GM12878 (cell line): ENCODE measurements at regions not wholly inside any gene's neighbourhood (a gene's known extent, or its start where the extent isn't known, plus 50 kb on each side); places are given as distances from the start of the nearest gene placed in this dataset.

Experiments used
- ATAC-seq: fragments of 200-7000 bp; cut with Tn5 transposase; 3 replicates; pipeline ENCODE4 v1.9.1; 2020; ENCODE audit warnings: mild to moderate bottlenecking, moderate library complexity
- BruUV-seq: library from RNA; stranded (reverse); fragments of 400-500 nt; replicated peaks from 2 replicates; lab custom pipeline; 2021; lab: Mats Ljungman, UMichigan
- CTCF ChIA-PET: fragments of 300-600 bp; sonication (Branson Sonifier 250); formaldehyde crosslinking; extraction: SDS; loops from one replicate; lab custom pipeline; 2021; ENCODE audit warnings: inconsistent platforms; lab: Yijun Ruan, JAX
- POLR2A ChIA-PET: fragments of 350-600 bp; formaldehyde crosslinking; extraction: SDS; loops from one replicate; lab custom pipeline; 2021; ENCODE audit warnings: inconsistent platforms; lab: Charles Lee
- RAD21 ChIA-PET: fragments of 300-600 bp; sonication (Branson Sonifier 250); formaldehyde crosslinking; loops from one replicate; lab custom pipeline; 2023; ENCODE audit warnings: antibody characterized with exemption; ENCODE audit not compliant: unreplicated experiment; lab: Charles Lee
- SMC1A ChIA-PET: fragments of 300-600 bp; sonication (Branson Sonifier 250); formaldehyde crosslinking; loops from one replicate; lab custom pipeline; 2023; ENCODE audit not compliant: unreplicated experiment, uncharacterized antibody; lab: Charles Lee
- DNase-seq: peaks from one replicate; pipeline ENCODE4 v3.0.0-alpha.2; 2011; ENCODE audit warnings: low read depth, low spot score
- FAIRE-seq: peaks from 3 replicates; lab custom pipeline; 2011; peaks lifted over from hg19 to GRCh38; lab: Jason Lieb, UNC
- H2AFZ ChIP-seq: 2 replicates; pipeline ENCODE4 v1.6.0; 2011; ENCODE audit warnings: low read depth, low read length, control low read depth; ENCODE audit not compliant: control insufficient read depth
- H3K27ac ChIP-seq: 2 replicates; pipeline ENCODE4 v1.5.1; 2011; ENCODE audit warnings: control low read depth; ENCODE audit not compliant: control insufficient read depth, insufficient read depth
- H3K27me3 ChIP-seq, 2 experiments: replicated peaks in 1 of 2; 2 replicates each; pipeline versions ENCODE4 v1.6.0 to v1.6.1; 2011; ENCODE audit warnings: low read length in 1 of 2; ENCODE audit not compliant: control insufficient read depth in 2 of 2, insufficient read depth in 2 of 2
- H3K36me3 ChIP-seq, 2 experiments: 2 replicates each; pipeline ENCODE4 v1.5.1; 2011; ENCODE audit warnings: low read length in 1 of 2; ENCODE audit not compliant: control insufficient read depth in 2 of 2, insufficient read depth in 2 of 2
- H3K4me1 ChIP-seq: 2 replicates; pipeline ENCODE4 v1.6.1; 2011; ENCODE audit warnings: mild to moderate bottlenecking, low read length, moderate library complexity, mixed read lengths; ENCODE audit not compliant: control insufficient read depth, insufficient read depth
- H3K4me2 ChIP-seq: 2 replicates; pipeline ENCODE4 v1.6.0; 2011; ENCODE audit warnings: control low read depth; ENCODE audit not compliant: control insufficient read depth, insufficient read depth
- H3K4me3 ChIP-seq: fragments of 200-600 bp; sonication (generic); 2 replicates; pipeline ENCODE4 v1.5.1; 2016
- H3K79me2 ChIP-seq: 2 replicates; pipeline ENCODE4 v1.6.0; 2011; ENCODE audit warnings: low read length; ENCODE audit not compliant: control insufficient read depth, insufficient read depth
- H3K9ac ChIP-seq: 2 replicates; pipeline ENCODE4 v1.8.0; 2011; ENCODE audit warnings: low read length, control low read depth, mixed read lengths; ENCODE audit not compliant: control insufficient read depth, insufficient read depth
- H3K9me3 ChIP-seq: replicated peaks from 3 replicates; pipeline ENCODE4 v1.5.1; 2011; ENCODE audit warnings: mild to moderate bottlenecking, low read length; ENCODE audit not compliant: control insufficient read depth, insufficient read depth
- H4K20me1 ChIP-seq: 2 replicates; pipeline ENCODE4 v1.6.0; 2011; ENCODE audit not compliant: control insufficient read depth, insufficient read depth
- ATF2 ChIP-seq: IDR thresholded peaks from 2 replicates; pipeline ENCODE4 v1.6.1; 2012; ENCODE audit warnings: low read length, inconsistent platforms
- ATF7 ChIP-seq: fragments of 450-650 bp; IDR thresholded peaks from 2 replicates; pipeline ENCODE4 v1.6.1; 2016; ENCODE audit warnings: low read depth, mild to moderate bottlenecking
- BCL3 ChIP-seq: IDR thresholded peaks from 2 replicates; pipeline ENCODE4 v1.6.1; 2011; ENCODE audit warnings: borderline replicate concordance, low read depth, mild to moderate bottlenecking, moderate library complexity, low read length; ENCODE audit not compliant: insufficient read depth, poor library complexity, severe bottlenecking
- ELK1 ChIP-seq: IDR thresholded peaks from 2 replicates; pipeline ENCODE4 v1.6.1; 2012; ENCODE audit warnings: low read depth, low read length, improper control_type of control experiment
- GABPA ChIP-seq: IDR thresholded peaks from 2 replicates; pipeline ENCODE4 v1.6.1; 2014; ENCODE audit warnings: antibody characterized with exemption, low read depth, mild to moderate bottlenecking, inconsistent platforms
- GATAD2B ChIP-seq: fragments of 450-650 bp; conservative IDR thresholded peaks from 2 replicates; pipeline ENCODE4 v1.6.1; 2017; ENCODE audit warnings: low read depth, mild to moderate bottlenecking, moderate library complexity
- MEF2A ChIP-seq: IDR thresholded peaks from 2 replicates; pipeline ENCODE4 v1.6.1; 2011; ENCODE audit warnings: low read depth, mild to moderate bottlenecking, low read length, moderate library complexity; ENCODE audit not compliant: insufficient read depth
- NBN ChIP-seq: fragments of 450-650 bp; IDR thresholded peaks from 2 replicates; pipeline ENCODE4 v1.6.1; 2016
- NFXL1 ChIP-seq: fragments of 450-650 bp; IDR thresholded peaks from 2 replicates; pipeline ENCODE4 v1.6.1; 2017; ENCODE audit warnings: antibody characterized with exemption, mild to moderate bottlenecking, borderline replicate concordance
- ZZZ3 ChIP-seq: IDR thresholded peaks from 2 replicates; pipeline ENCODE4 v1.6.1; 2011; ENCODE audit warnings: low read depth; ENCODE audit not compliant: control insufficient read depth, insufficient read length
- WGBS: methylation state at CpG from one replicate; pipeline ENCODE4 v1.1.6; 2016; ENCODE audit warnings: low lambda C conversion rate; ENCODE audit not compliant: insufficient replicate concordance, insufficient coverage; ENCODE audit errors: missing lambda C conversion rate; 5-methylcytosine and 5-hydroxymethylcytosine counted together
- in situ Hi-C: fragments of 300-500 bp; cut with MboI; formaldehyde crosslinking; loops from 9 replicates; pipeline ENCODE4 v1.14.3; 2018; ENCODE audit warnings: mixed read lengths
- intact Hi-C: fragments of 100-400 bp; cut with micrococcal nuclease; formaldehyde crosslinking; loops from one replicate; pipeline ENCODE4 v1.14.2; 2022; ENCODE audit not compliant: unreplicated experiment
- TF ChIP-seq, protein P1 (sequence below): IDR thresholded peaks from 2 replicates; pipeline ENCODE4 v1.6.1; 2011; ENCODE audit warnings: borderline replicate concordance, low read depth, mild to moderate bottlenecking, moderate library complexity, mixed read lengths, low read length; ENCODE audit not compliant: insufficient read depth; ENCODE audit errors: extremely low read length

GRCh38 chr7:67414858-67415257 lies 418.2 kb downstream of the TYW1 start:
- RAD21 ChIA-PET: no interaction called here
- POLR2A ChIA-PET: no interaction called here

DNA sequence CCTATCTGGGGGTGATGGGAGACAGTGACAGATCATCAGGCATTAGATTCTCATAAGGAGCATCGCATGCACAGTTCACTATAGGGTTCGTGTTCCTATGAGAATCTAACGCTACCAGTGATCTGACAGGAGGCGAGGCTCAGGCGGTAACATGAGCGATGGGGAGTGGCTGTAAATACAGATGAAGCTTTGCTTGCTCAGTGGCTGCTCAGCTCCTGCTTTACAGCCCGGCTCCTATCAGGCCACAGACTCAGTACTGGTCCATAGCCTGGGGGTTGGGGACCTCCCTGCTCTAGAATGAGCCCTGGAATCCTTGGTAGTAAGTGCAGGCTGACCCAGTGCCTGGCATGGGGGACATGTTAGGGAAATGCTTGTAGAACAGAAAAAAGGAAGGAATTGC lies 426.0 kb downstream of the TYW1 start:
- ChIA-PET RAD21 (no interaction called here), CTCF (no interaction called here), POLR2A (interaction anchor here (0.6 kb wide), 1 partner anchor 34 kb away, joined by 8 read pairs; no protein-coding TSS in a partner anchor), SMC1A (no interaction called here)
- Histone ChIP-seq H3K4me2 (no peak overlapping the region), H3K36me3 (no peaks in the 10 kb centered on the region), H2AFZ (no peak overlapping the region), H3K27ac (no peak overlapping the region), H3K4me3 (no peak overlapping the region), H3K79me2 (no peaks in the 10 kb centered on the region), H3K27me3 (no peaks in the 10 kb centered on the region), H3K9me3 (no peaks in the 10 kb centered on the region), H3K4me1 (no peaks in the 10 kb centered on the region), H3K9ac (no peak overlapping the region), H4K20me1 (no peaks in the 10 kb centered on the region)
- in situ Hi-C loops: no loop called here
- FAIRE-seq (no peak), DNase-seq (no peak), ATAC-seq (no peak)
- intact Hi-C loops: no loop called here
- BruUV-seq: no TSS peak
- 59% methylated on average over 7 of the region's 7 CpGs for WGBS
- TF ChIP-seq, protein P1, sequence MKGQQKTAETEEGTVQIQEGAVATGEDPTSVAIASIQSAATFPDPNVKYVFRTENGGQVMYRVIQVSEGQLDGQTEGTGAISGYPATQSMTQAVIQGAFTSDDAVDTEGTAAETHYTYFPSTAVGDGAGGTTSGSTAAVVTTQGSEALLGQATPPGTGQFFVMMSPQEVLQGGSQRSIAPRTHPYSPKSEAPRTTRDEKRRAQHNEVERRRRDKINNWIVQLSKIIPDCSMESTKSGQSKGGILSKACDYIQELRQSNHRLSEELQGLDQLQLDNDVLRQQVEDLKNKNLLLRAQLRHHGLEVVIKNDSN: no peak
- TF ChIP-seq ELK1 (no peak), ATF7 (no peak), NBN (no peak), BCL3 (no peak), ATF2 (no peak), NFXL1 (no peak), MEF2A (no peak), GATAD2B (no peak), ZZZ3 (no peak)

More at GRCh38 chr7:67414858-67415257, 418.2 kb downstream of the TYW1 start:
- BruUV-seq: no TSS peak
- Histone ChIP-seq H3K4me2 (no peak overlapping the region), H3K27me3 (no peaks in the 10 kb centered on the region), H3K9ac (no peak overlapping the region), H3K36me3 (no peaks in the 10 kb centered on the region)
- ATAC-seq: no peak
- no peak for TF ChIP-seq GABPA
- TF ChIP-seq, all 136 proteins: peak for 0
- Histone ChIP-seq H3K4me1 (no peaks in the 10 kb centered on the region), H3K79me2 (no peaks in the 10 kb centered on the region), H3K9me3 (no peaks in the 10 kb centered on the region), H2AFZ (no peak overlapping the region), H3K27ac (no peak overlapping the region), H3K4me3 (no peak overlapping the region), H4K20me1 (no peaks in the 10 kb centered on the region)
- DNase-seq (no peak), FAIRE-seq (no peak)
- 33% methylated on average over 6 of the region's 6 CpGs for WGBS
- in situ Hi-C loops (no loop called here), intact Hi-C loops (no loop called here)
- ChIA-PET CTCF (no interaction called here), SMC1A (no interaction called here)
